IPS-18c (cell line): ENCODE measurements at regions not wholly inside any gene's neighbourhood (a gene's known extent, or its start where the extent isn't known, plus 50 kb on each side); places are given as distances from the start of the nearest gene placed in this dataset.
A peak's percentile ranks its signal among the peaks of the same experiment; 100 is the strongest.

Experiments used
- H3K4me3 ChIP-seq: 2 replicates; pipeline ENCODE4 v1.7.0; 2013; ENCODE audit warnings: low read depth, mild to moderate bottlenecking, low read length, moderate library complexity; ENCODE audit not compliant: insufficient read depth
- H3K9me3 ChIP-seq: one replicate; pipeline ENCODE4 v1.6.1; 2013; ENCODE audit warnings: mild to moderate bottlenecking, low read length, moderate library complexity; ENCODE audit not compliant: control insufficient read depth, insufficient read depth

DNA sequence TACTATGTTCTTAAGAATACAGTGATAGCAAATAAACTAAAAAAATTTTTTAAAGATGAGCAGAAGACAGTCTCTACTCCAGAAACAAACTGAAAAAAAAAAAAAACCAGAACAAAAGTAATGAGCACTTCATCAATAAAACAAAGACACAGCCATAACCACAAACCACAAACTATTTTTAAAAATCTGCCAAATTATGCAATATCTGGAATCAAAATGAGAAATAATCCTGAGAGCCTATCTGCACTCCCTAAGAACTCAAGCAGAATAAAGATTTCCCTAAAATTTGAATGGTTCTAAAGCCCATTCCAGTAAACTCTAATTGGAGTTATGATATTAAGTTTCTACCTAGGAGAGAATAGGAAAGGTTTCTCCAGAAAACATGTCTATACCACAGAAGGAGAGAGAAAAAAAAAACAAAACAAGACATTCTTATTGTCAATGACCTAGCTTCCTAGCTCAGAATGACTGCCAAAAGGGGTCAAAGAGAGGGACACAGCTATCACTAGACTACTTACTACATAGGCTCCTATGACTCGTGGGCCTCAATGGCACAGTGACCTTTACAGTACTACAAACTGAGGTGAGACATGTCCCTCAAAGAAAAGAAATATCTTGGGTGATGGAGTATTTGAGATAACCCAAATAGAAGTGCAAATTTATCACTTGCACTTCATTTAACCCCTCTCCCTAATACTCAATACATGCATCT is 262.8 kb downstream of the ZEB2 start:
- Histone ChIP-seq H3K4me3 (no peak overlapping the region), H3K9me3 (peaks cover 12% of the 10 kb centered on the region)

- Histone ChIP-seq H3K9me3 (peaks cover 12% of the 10 kb centered on the region), H3K4me3 (peak overlapping the region; percentile 20; the same call in 1 of the 2 replicates)
These were observed 265.3 kb downstream of the ZEB2 start for GRCh38 chr2:144254342-144255235.

- Histone ChIP-seq H3K4me3 (no peak overlapping the region), H3K9me3 (peaks cover 10% of the 10 kb centered on the region)
These were observed 266.2 kb downstream of the ZEB2 start for GRCh38 chr2:144253743-144254142.

GRCh38 chr2:144252694-144253093 is 267.2 kb downstream of the ZEB2 start:
- H3K9me3 ChIP-seq: peaks cover 10% of the 10 kb centered on the region
- no peak overlapping the region for H3K4me3 ChIP-seq

- Histone ChIP-seq H3K9me3 (no peaks in the 10 kb centered on the region), H3K4me3 (no peak overlapping the region)
These were observed 270.8 kb downstream of the ZEB2 start for GRCh38 chr2:144249035-144249637.

DNA sequence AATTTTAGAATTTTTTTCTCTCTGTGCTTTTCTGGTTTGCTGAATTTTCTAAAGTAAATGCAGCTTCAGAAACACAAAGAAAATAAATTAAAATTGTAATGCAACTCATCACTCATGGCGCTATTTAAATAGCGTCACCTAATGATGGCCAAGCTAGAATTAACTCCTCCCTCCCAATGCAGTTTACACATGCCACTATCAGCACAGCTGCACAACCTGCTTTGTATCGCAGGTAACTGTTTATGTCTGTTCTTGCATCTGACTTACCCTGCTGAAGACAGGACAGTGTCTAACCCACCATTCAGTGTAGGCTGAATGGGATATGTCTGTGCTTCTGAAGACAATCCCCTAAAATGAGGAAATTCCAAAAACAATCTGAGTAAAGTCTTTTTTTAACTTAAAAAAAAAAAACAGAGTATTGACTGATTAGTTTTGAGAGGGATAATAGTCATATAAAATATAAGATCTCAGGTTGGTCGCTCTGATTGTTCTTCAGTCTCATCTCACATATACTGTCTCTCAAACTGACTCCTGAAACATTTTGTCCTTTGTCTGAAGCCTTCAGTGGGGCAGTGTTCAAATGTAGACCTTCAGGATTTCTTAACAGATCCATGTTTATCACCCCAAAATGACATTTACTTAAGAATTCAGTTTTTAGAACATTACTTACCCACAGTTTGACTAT is 271.4 kb downstream of the ZEB2 start:
- H3K9me3 ChIP-seq: no peaks in the 10 kb centered on the region
- H3K4me3 ChIP-seq: no peak overlapping the region

- H3K4me3 ChIP-seq: no peak overlapping the region
These were observed 275.0 kb downstream of the ZEB2 start for GRCh38 chr2:144244938-144245337.

DNA sequence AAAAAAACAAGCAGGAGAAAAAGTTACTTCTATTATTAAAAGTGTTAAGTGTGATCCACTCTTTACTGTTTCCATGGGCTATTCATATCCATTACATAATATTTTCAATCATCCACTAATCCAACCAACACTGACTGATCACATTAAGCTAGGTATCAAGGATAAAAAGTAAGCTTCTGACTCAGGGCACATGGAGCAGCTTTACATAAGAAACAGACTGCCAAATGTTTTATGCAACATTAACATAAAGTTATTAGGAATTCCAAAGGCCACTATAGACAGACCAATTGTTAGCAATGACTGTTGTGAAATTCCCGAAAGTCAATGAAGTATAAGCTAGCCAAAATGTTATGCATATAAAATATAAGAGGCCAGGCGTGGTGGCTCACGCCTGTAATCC is 277.6 kb downstream of the ZEB2 start:
- no peaks in the 10 kb centered on the region for H3K9me3 ChIP-seq
- no peak overlapping the region for H3K4me3 ChIP-seq

More at GRCh38 chr2:144244938-144245337, 275.0 kb downstream of the ZEB2 start:
- no peaks in the 10 kb centered on the region for H3K9me3 ChIP-seq

DNA sequence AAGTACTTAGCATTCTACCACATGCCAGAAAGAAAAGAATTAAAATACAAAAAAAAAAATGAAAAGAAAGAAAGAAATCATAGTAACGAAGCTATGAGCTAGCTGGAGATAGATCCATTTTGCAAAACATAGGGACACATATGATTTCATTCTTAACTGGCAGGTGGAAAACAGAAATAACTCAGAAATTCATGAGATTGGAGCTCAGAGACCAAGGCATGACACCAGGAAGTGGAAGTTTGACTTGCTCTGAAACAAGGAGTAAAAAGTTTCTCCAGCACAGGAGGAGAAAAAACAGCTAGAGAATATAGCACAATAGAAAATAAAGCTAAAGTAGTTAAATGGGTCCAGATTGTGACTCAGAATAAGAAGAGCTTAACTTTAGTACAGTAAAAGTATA is 278.1 kb downstream of the ZEB2 start:
- Histone ChIP-seq H3K9me3 (no peaks in the 10 kb centered on the region), H3K4me3 (no peak overlapping the region)

DNA sequence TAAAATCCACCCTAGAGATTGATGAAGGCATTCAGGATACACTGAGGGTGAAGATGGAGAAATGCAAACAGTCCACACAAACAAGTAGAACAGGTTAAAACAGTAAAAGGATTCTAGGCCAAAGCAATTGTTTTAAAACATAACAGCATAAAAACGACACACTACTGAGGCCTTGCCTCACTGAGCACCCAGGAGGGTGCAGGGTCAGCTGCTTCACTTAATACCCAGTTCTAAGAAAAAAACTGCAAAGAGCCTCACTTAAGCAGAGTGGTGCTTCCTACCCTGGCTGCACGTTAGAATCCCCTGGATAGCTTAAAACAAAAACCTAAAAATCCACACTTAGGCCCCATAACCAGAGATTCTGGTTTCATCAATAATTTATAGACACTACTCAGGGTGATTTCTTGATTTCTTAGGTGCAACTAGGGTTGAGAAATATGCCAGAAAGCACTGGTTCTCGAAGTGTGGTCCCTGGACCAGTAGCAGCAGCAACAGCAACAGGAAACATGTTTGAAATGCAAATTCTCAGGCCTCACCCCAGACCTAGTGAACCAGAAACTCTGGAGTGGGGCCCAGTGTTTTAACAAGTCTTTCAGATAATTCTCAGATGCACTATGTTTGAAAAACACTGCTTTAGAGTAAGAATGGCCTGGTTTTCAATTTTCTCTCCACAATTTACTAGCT is 279.1 kb downstream of the ZEB2 start:
- Histone ChIP-seq H3K4me3 (no peak overlapping the region), H3K9me3 (no peaks in the 10 kb centered on the region)

- H3K4me3 ChIP-seq: no peak overlapping the region
- H3K9me3 ChIP-seq: no peaks in the 10 kb centered on the region
These were observed 280.2 kb downstream of the ZEB2 start for GRCh38 chr2:144239726-144240125.

GRCh38 chr2:144239306-144239705 is 280.6 kb downstream of the ZEB2 start:
- Histone ChIP-seq H3K4me3 (no peak overlapping the region), H3K9me3 (no peaks in the 10 kb centered on the region)

- no peaks in the 10 kb centered on the region for H3K9me3 ChIP-seq
- H3K4me3 ChIP-seq: no peak overlapping the region
These were observed 281.9 kb downstream of the ZEB2 start for GRCh38 chr2:144237830-144238627.

DNA sequence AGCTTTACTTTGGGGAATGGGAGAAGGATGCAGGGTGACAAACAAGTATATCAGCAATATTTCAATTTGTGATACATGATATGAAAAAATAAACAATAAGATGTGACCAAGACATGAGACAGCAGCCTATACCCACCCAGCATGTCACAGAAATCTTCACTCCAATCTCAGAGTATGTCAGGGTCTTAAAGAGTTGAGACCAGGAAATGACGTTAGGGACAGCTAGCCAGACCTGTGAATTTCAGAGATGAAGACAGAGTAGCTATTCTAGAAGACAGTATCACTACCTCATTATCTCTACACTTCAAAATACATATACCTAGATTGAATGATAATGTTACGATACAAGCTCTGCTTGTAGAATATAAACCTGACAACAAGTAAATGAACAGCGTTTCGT is 282.8 kb downstream of the ZEB2 start:
- H3K9me3 ChIP-seq: no peaks in the 10 kb centered on the region
- no peak overlapping the region for H3K4me3 ChIP-seq

DNA sequence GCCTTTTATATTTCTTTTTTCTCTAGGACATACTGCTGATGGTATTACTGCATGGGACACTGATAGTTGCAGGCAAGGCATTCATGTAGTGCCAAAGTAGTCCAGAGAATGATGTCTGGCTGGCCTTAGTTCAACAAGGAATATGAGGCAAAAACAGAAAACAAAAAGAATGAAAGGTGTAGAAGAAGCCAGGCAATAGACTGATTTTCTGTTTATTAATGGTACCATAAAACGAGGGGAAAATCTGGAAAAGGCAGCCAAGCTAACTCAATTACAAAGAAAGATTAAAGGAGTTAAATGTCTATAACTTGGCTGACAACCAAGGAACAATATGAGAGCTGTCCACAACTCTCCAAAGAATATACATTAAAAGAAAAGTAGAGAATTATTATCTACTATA is 284.9 kb downstream of the ZEB2 start:
- Histone ChIP-seq H3K4me3 (no peak overlapping the region), H3K9me3 (no peaks in the 10 kb centered on the region)

- Histone ChIP-seq H3K9me3 (no peaks in the 10 kb centered on the region), H3K4me3 (no peak overlapping the region)
These were observed 285.4 kb downstream of the ZEB2 start for GRCh38 chr2:144234542-144234871.
